CD4-positive, alpha-beta T cell treated with Interleukin-6 at 100 ng/mL for 8 hours (primary cell): ENCODE measurements at regions not wholly inside any gene's neighbourhood (a gene's known extent, or its start where the extent isn't known, plus 50 kb on each side); places are given as distances from the start of the nearest gene placed in this dataset.
"Not testable (repeated sequence)": the region's sequence is repeated elsewhere in the genome, so short reads cannot be mapped to it uniquely, and the experiment has no call there.

Experiments
- DNase-seq: peaks from one replicate; pipeline ENCODE4 v3.0.0-alpha.2; 2020; ENCODE audit warnings: mixed read lengths, low spot score

DNA sequence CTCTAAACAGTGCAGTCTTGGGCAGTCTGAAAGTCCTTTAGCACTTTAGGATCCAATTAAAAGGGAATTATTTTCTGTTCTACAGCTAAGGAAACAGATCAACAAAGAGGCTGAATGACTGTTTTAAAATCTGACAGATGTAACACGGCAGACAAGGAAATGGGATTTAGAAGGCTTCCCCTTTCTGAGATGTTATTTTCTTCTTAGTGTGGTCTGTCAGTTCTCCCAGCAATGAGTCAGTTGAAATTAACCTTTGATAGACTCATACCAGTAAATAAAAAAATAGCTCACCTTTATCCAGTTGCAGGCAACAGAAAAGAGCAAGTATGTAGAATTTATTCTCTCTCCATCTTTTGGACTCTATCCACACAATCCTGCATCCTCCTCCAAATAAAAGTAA, 98.1 kb downstream of the NEDD1 start:
- no peak for DNase-seq

DNA sequence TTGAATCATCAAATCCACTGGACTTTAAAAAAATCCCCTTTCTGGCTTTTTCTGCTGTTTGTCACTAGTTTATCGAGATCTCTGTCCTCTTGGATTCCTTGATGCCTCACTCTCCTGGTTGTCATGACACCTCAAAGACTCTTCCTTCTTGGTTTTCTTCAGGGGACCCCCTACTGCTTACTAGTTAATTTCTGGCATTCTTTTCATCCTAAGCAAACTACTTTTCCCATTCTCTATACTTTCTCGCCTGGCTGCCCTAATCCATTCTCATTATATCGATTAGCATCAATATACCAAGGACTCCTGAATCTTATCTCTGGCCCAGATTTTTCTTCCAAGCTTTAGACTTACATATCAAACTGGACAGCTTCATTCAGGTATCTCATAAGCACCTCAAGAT, 98.6 kb downstream of the NEDD1 start:
- DNase-seq: no peak

DNA sequence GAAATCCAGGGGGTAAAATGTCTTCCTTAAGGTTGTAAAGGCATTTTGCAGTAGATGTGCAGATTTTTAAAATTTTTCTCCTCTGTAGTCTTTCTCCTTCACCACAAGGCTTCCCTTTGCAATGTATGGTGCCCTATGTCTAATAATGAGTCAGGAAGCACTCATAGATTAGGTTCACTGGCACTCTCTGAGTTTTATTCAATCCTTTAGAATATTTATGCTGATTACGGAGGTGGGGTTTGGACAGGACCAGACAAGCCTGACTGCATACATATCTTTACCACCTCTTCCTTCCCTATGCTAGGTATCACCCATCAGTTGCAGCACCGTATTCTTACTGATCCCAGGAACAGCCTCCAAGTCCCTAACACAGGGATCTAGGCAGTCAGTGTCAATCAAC, 99.5 kb downstream of the NEDD1 start:
- no peak for DNase-seq

DNA sequence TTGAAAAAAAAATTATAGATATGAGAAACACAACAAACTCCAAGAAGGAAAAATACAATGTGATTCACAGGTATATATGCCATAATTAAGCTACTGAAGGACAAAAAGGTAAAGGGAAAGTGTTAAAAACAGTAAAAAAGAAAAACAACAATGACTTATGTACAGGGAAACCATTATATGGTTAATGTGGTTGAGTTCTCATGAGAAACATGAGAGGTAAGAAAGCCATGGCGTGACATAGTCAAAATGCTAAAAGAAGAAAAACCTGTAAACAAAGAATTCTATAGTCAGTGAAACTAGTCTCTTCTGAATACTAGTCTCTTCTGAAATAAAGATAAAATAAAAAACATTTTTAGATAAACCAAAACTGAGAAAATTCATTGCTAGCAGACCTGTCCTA, 109.1 kb downstream of the NEDD1 start:
- no peak for DNase-seq

DNA sequence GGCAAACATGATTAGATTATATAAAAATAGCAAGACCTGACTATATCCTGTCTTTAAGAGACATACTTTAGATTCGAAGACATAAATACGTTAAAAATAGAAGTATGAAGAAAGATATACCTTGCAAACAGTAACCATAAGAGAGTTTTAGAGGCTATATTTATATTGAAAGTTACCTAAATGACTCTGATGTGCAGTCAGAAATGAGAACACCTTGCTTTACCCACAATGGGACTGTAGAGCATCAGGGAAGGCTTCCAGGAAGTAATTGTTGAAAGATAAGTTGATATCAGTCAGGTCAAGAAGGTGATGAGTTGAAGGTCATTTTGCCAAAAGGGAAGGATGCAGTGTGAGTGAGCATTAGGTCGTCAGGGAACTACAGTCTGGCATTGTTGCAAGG, 110.2 kb downstream of the NEDD1 start:
- no peak for DNase-seq

DNA sequence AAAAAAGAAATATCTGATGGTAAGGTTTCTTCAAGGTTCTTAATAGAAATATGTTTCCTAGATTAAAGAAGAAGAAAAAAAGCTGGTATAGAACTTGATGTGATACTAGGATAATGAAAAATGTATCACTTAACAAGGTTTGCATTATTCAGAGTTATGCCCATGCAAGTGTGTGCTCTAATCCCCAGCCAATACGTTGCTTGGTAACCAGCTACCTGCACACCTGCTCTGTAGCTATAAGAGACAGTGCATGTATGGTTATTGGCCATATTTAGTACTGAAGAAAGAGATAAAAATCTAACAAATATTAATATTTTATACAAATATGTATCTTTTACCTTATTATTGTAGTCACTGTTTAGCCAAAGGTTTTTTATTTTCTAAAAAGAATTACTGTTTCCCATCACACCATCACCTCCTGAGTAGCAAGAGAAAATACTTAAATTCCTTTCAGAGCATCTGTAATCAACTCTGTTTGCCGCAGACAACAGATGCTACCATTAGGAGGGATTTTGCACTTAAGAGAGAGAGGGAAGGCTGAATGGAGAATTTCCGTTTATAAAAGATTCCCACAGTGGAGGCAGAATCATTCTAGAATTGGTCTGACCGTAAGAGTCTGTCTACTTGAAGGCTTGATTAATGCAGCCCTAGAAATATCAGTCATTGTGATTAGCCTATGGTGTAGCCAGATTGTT, 115.6 kb downstream of the NEDD1 start:
- DNase-seq: no peak

DNA sequence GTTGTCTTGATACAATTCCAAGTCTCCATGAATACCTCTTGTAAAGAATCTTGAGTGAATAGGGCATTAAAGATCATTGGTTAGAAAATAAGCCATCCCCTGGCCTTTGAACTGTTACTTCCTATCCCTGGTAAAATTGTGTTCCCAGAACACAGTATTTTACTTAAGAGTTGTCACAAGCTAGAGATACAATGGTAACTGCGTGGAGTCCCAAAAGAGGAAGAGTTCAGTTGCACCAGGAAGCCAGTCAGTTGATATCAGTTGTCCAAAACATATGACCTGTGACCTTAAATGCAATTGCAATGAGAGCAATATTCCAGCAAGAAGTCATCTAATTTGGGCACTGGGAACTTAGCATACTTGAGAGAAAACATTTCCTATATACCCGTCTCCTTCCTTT, 117.3 kb downstream of the NEDD1 start:
- DNase-seq: no peak

DNA sequence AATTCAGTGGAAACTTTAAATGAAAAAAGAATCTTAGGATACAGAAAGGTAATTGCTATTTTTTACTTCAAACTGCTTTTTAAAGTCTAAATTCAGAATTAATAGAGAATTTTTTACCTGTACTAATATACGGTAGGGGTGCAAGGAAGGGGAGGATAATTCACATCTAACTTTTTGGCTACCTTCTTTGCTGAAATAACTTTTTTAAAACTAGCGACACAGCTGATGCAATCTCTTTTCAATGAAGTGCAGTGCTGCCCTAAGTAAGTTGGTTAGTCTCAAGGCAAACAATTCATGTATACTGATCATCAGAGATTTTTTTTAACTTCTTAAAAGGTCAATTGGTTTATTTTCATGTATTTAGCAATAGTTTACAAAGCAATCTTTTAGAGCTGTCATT, 119.8 kb downstream of the NEDD1 start:
- no peak for DNase-seq

DNA sequence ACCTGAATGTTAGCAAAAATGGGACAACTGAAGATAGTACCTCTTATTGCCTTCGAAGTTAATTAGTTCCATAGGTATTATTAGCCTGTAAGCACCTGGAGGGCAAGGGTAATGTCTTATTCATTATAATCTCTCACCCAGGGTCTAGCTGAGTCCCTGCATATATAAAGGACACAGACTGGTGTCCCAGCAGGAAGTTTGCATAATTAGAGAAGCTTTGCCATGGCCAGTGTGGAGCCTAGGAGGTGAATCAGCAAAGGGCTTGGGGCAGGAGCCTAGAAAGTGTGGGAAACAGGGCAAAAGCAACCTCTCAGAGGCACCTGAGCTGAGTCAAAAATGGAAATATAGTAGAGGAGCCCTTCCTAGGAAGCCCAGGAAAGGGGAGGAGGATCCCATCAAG, 120.4 kb downstream of the NEDD1 start:
- DNase-seq: no peak

DNA sequence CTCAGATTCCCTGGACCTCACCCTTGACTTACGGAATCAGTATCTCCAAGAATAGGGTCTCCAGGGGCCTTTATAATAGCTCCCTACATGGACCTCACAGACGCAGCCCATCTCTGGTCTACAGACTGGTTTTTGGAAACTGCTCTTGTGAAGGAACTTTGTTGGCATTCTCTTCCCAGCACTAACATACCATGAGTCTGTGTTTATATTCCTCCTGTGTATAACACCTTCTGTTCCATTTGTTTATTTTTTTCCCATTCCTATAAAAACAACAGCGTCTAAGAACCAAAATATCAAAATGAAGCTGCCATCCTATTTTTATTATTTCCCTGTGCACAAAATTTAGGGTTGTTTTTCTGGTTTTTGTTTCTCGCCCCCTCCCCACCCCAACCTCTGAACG, 131.1 kb downstream of the NEDD1 start:
- no peak for DNase-seq

DNA sequence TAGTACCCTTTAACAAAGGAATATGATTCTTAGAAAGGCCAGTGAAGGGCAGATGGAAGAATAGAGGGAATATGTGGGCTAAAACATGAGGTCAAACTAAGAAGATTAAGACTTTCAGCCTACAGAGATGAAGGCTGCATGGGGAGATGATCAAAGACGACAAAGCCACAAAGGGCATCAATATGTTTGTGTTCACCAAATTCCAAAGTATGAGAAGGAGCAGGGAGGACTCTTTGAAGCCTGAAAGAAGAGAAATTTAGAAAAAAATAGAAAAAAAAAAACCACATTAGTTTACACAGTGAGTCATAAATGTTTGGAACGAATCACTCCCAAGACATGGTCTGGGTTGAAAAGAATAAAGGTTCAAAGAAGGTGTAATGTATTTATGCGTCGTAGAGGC, 131.8 kb downstream of the NEDD1 start:
- no peak for DNase-seq

DNA sequence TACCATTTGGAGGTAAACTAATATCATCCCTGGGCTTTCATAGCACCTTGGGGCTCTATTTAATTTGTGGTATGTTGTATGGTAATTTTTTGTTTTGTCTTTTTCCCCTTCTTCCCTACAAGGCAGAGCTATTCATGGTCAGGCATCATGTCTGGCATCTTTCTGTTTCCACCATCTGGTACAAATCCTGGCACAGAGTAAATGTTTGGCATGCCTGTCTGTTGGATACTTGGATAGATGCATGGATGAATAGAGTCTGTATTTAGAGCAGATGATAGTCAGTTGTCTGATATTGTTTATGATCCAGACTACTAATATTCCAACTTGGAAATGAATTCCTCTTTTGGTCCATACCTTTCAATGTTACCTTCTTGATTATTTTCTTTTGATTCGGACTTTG, 139.8 kb downstream of the NEDD1 start:
- no peak for DNase-seq

DNA sequence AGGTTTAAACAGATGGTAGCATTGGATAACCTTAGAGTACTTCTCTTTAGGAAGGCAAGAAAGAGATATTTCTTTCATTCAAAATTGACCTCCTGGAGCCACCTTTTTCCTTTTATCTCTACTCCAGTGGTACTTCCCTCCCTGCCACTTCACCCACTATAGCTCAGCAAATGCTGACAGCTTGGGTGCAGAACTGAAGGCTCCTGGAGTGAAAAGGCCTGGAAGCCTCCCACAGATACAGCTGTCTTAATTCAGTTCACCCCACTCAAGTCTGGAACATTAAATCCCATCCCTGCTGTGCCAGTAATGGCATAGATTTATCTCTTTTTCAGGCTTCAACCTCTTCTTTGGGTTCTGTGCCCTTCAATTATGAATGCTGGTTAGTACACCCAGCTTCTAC, 140.3 kb downstream of the NEDD1 start:
- no peak for DNase-seq

DNA sequence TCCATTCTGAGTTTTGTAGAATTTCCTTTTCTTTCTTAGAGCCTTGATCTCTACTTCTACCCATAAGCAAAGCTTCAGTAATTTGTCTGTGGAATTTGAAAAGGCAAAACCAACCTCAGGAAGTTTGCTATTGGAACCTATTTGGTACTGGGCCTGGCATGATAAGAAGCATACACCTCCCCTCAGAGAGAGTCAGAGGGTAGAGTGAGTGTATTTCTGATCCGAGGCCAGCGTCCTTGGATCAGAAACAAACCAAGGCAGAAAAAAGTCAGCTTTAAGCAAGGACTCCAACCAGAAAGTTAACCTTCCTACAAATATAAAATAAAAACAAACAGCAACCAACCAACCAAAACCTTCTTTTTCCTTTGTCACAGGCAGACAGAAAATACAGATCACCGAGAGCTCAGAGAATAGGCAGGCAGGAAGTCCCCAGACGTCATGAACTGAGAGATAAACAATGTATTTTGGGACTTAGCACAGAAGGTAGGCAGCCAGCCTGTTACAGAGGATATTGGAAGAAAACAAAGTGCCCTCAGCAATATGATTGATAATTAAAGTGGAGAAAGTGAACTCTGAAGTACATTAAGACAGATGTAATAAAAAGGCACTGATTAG, 141.5 kb downstream of the NEDD1 start:
- DNase-seq: no peak

DNA sequence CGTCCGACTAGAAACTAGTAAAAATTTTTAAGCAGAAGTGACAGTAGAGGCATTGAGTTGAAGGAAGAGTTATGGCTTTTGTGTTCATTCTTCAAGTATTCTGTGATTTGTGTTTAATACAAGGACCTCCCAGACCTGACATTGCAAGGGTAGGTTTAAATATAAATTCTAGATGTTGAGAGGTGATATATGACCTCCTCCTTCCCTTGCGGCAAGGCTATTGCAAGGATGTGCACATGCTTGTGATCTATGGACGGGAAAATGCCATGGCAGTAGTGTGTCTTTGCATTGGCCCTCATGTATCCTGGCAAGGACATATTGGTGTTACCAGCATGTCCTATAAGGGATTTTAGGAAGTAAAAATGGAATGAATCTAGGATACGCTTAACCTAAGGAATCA, 143.5 kb downstream of the NEDD1 start:
- DNase-seq: no peak

DNA sequence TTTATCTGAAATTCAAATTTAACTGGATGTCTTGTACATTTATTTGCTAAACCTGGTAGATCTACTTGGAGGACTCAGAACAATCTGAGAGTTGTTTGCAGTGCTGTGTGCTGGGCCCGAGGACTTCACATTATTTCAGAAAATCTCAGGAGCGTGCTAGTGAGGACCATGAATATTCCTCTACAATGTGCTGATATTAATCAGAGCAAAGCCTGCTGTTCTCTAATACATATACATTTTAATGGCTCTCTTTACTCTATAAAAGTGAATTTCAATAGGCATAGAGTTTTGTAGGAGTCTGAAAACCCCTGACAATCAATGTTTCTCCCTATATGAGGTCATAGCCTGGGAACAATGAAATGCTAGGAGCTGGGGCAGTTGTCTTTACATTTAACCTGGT, 144.3 kb downstream of the NEDD1 start:
- DNase-seq: no peak

DNA sequence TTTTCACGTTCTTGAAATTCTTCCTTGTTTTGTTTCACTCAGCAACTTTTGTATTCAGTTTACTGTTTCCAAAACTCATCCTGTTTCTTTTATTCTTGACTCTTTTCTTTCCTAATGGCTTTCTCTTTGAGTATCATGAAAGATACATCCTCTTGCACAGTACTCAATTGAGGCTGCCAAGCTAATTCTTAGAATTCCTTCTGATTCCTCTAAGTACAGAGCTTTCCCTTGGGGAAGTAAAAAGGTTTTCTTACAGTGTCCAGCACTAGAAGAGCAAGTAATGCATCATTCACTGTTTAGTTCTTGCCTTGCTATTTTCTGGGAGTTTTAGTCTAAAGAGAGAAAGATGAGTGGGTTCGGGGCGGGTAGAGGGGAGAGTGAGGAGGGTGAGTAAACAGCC, 154.1 kb downstream of the NEDD1 start:
- DNase-seq: no peak

DNA sequence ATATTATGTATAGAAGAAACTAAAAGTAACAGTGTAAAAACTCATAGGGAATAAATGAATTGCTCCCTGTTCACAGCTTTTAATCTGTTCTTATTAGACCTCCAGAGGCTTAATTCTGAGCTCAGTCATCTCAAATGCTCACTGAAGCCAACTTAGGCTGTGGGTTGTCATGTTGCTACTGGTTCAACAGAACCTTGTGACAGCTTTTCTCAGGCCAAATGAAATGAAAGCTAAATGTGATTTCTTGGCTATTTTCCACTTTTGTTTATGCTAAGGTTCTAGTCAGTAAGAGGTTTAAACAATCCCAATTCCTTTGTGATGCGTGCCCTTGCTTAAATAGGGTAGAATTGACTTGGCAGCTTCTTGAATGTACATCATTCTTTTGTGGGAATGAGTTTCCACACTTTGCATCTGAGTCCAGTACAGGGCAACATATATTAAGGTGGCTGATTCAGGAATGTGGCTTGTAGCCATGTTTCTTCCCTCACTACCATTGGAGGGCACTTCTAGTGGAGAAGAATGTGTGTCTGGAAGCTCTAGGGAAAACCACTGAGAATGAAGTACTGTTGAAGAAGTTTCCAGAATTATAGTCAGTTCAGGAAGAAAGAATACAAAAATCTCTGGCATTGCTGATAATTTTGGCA, 156.4 kb downstream of the NEDD1 start:
- DNase-seq: no peak

DNA sequence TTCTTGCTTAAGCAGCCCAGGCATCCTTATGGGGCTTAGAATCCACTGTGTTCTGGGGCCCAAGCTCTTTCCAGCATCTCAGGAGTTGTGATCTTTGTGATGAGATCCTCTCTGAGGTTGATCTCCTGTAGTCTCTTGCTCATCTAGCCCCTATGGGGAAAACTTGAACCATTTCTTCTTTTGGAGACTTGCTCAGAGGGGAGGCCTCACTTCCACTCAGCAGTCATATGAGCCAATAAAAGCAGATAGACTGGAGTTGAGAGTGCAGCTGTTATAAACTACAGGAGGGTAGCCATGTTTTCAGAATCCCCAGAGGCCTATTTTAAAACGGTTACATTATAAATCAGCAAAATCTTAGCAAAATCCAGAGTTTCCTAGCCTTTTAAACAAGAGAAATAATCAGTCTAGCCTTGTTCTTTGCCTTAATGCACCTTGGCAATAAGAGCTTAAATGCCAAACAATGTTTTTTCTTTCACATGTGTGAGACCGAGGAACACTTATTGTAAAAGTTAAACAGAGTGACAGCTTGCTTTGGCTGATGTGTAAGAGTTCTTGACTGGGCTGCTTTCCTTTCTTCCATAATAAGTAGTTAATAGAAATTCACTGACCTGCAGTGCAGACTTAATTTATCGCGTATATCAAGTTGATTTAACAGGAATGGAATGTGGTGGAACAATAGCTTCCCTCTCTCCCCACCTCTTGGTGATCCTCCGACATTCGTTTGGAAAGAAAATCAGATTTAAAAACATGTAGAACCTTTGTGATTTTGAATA, 168.3 kb downstream of the NEDD1 start:
- no peak for DNase-seq

DNA sequence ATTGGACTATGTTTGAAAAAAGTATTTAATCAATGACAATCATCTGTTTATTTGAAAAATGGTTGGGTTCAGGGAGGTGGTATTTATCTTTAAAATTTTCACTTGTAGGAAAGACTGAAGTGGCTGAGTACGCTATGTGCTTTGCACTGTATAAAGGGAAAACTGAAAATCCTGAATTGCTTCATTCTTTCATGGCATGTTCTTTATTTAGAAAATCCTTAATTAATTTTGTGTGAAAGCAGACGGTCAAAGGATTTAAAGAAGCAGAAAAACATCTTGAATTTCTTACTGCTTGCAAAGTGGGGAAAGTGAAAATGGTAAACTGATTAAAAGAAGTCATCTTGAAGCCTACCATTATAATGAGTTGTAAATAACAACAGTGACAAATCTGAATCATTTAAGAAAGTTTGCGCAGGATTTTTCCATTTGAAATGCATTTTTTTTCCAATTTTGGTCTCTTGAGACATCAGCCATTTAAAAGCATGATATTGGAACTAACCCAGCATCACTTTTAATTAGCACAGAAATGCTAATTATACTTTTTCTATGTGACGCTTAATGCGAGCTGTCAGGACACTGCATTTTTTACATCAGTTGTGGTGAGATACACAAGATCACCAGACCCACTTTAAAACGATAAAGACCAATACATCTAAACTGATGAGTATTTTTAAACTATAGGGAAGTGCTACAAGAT, 169.0 kb downstream of the NEDD1 start:
- no peak for DNase-seq

DNA sequence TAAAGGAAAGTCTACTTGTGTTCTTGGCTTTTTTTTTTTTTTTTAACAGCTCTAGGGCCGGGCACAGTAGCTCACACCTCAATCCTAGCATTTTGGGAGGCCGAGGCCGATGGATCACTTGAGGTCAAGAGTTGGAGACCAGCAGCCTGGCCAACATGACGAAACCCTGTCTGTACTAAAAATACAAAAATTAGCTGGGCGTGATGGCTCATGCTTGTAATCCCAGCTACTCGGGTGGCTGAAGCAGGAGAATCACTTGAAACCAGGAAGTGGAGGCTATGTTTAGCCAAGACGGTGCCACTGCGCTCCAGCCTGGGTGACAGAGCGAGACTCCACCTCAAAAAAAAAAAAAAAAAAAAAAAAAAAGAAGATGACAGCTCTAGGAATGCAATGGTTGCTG, 169.9 kb downstream of the NEDD1 start:
- not testable (repeated sequence) for DNase-seq

DNA sequence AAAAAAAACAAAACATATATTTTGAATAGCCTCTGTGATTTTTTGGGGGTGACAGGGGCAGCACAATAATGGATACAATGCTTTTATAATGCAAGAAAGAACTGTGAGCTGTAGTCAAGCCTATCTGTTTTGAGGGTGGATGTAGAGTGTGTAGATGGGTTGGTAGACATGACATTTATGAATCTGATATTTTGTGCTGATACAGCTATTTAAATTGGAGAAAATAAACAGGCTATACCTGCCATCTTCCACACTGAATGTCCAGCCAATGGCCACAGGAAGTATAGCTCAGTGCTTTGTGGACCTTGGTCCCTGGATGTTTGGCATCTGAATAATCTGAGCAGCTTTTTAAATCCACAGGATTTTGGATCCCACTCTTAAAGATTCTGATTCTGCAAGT, 175.0 kb downstream of the NEDD1 start:
- DNase-seq: no peak
